Cardiac fibroblast (primary cell): ENCODE measurements at regions not wholly inside any gene's neighbourhood (a gene's known extent, or its start where the extent isn't known, plus 50 kb on each side); places are given as distances from the start of the nearest gene placed in this dataset.
A peak's percentile ranks its signal among the peaks of the same experiment; 100 is the strongest.

Experiments
- DNase-seq, 2 donors: peaks; one replicate each; pipeline versions ENCODE4 v3.0.0 to v3.0.0-alpha.2; 2010; ENCODE audit warnings: low read depth in 2 of 2
- H3K4me3 ChIP-seq, 2 donors: replicated peaks in 1 of 2; 1 replicate in 1 of 2; 2 replicates in 1 of 2; pipeline ENCODE4 v1.5.1; 2011; ENCODE audit warnings: low read depth in 2 of 2, low read length in 2 of 2, mild to moderate bottlenecking in 2 of 2, moderate library complexity in 1 of 2
- CTCF ChIP-seq: IDR thresholded peaks from one replicate; pipeline ENCODE4 v1.5.1; 2011; ENCODE audit warnings: low read depth, mild to moderate bottlenecking, low read length, inconsistent platforms

- no peak for DNase-seq
- no peak for TF ChIP-seq CTCF
- no peak overlapping the region for H3K4me3 ChIP-seq
These were observed 59.3 kb upstream of the ANO1 start for GRCh38 chr11:70018816-70019215.

GRCh38 chr11:70019576-70020011, 58.5 kb upstream of the ANO1 start:
- H3K4me3 ChIP-seq = no peak overlapping the region
- peak; percentile 29 to 35 for DNase-seq
- TF ChIP-seq CTCF = no peak

- H3K4me3 ChIP-seq = no peak overlapping the region
- DNase-seq = peak in 1 of 2 donors; percentile 39
- TF ChIP-seq CTCF = no peak
These were observed 57.5 kb upstream of the ANO1 start for GRCh38 chr11:70020336-70021214.

- DNase-seq = no peak
- H3K4me3 ChIP-seq = no peak overlapping the region
- no peak for TF ChIP-seq CTCF
These were observed 56.5 kb upstream of the ANO1 start for GRCh38 chr11:70021586-70021985.

GRCh38 chr11:70024036-70024772, 53.9 kb upstream of the ANO1 start:
- H3K4me3 ChIP-seq = no peak overlapping the region
- TF ChIP-seq CTCF = no peak

GRCh38 chr11:70024773-70025045, 53.4 kb upstream of the ANO1 start:
- TF ChIP-seq CTCF = no peak
- H3K4me3 ChIP-seq = no peak overlapping the region
- no peak for DNase-seq

More at GRCh38 chr11:70024036-70024772, 53.9 kb upstream of the ANO1 start:
- DNase-seq = no peak
